Hepatocyte (in vitro differentiated cells): ENCODE measurements at regions not wholly inside any gene's neighbourhood (a gene's known extent, or its start where the extent isn't known, plus 50 kb on each side); places are given as distances from the start of the nearest gene placed in this dataset.

ENCODE experiments used
- DNase-seq: peaks from one replicate; pipeline ENCODE4 v3.0.0-alpha.2; 2016; ENCODE audit warnings: low spot score
- H2AFZ ChIP-seq: fragments of 200-600 bp; sonication (generic); 2 replicates; pipeline ENCODE4 v1.6.0; 2016; ENCODE audit warnings: antibody characterized with exemption, mild to moderate bottlenecking
- H3K27ac ChIP-seq: fragments of 200-600 bp; sonication (generic); 2 replicates; pipeline ENCODE4 v1.5.1; 2016; ENCODE audit warnings: mild to moderate bottlenecking
- H3K27me3 ChIP-seq: fragments of 200-600 bp; sonication (generic); 2 replicates; pipeline ENCODE4 v1.6.1; 2016
- H3K36me3 ChIP-seq: fragments of 200-600 bp; sonication (generic); replicated peaks from 2 replicates; pipeline ENCODE4 v1.5.1; 2016; ENCODE audit warnings: low read depth; ENCODE audit not compliant: insufficient read depth
- H3K4me1 ChIP-seq: fragments of 200-600 bp; sonication (generic); 2 replicates; pipeline ENCODE4 v1.5.1; 2016; ENCODE audit warnings: mild to moderate bottlenecking, moderate library complexity; ENCODE audit not compliant: insufficient read depth
- H3K4me2 ChIP-seq: fragments of 200-600 bp; sonication (generic); 2 replicates; pipeline ENCODE4 v1.6.0; 2016
- H3K4me3 ChIP-seq: fragments of 200-600 bp; sonication (generic); 2 replicates; pipeline ENCODE4 v1.5.1; 2016; ENCODE audit warnings: mild to moderate bottlenecking
- H3K79me2 ChIP-seq: fragments of 200-600 bp; sonication (generic); 2 replicates; pipeline ENCODE4 v1.6.0; 2017; ENCODE audit warnings: mild to moderate bottlenecking
- H3K9me2 ChIP-seq: fragments of 200-600 bp; sonication (generic); replicated peaks from 2 replicates; pipeline ENCODE4 v1.6.0; 2017; ENCODE audit warnings: mild to moderate bottlenecking; ENCODE audit not compliant: insufficient read depth
- H3K9me3 ChIP-seq: fragments of 200-600 bp; sonication (generic); 2 replicates; pipeline ENCODE4 v1.5.1; 2016; ENCODE audit warnings: low read depth, mild to moderate bottlenecking
- H4K20me1 ChIP-seq: fragments of 200-600 bp; sonication (generic); 2 replicates; pipeline ENCODE4 v1.6.0; 2016; ENCODE audit warnings: mild to moderate bottlenecking; ENCODE audit not compliant: insufficient read depth, poor library complexity, severe bottlenecking
- CTCF ChIP-seq: fragments of 200-600 bp; sonication (generic); IDR thresholded peaks from 2 replicates; pipeline ENCODE4 v1.5.1; 2016; ENCODE audit warnings: antibody characterized with exemption, mild to moderate bottlenecking; ENCODE audit not compliant: poor library complexity
- EZH2 ChIP-seq: fragments of 200-600 bp; sonication (generic); IDR thresholded peaks from 2 replicates; pipeline ENCODE4 v1.6.1; 2016; ENCODE audit warnings: antibody characterized with exemption, mild to moderate bottlenecking, borderline replicate concordance
- EZH2phosphoT487 ChIP-seq: fragments of 200-600 bp; sonication (generic); IDR thresholded peaks from one replicate; pipeline ENCODE4 v1.6.1; 2018; ENCODE audit warnings: antibody characterized with exemption, mild to moderate bottlenecking, low read depth, moderate library complexity; ENCODE audit not compliant: unreplicated experiment, severe bottlenecking
- WGBS: methylation state at CpG from one replicate; pipeline ENCODE4 v1.1.6; 2016; ENCODE audit warnings: low lambda C conversion rate; ENCODE audit errors: missing lambda C conversion rate; 5-methylcytosine and 5-hydroxymethylcytosine counted together

GRCh38 chr5:4089087-4089486, 493.5 kb downstream of the IRX1 start:
- H3K36me3 ChIP-seq: no peaks in the 10 kb centered on the region
- H3K27me3 ChIP-seq: no peaks in the 10 kb centered on the region
- H3K79me2 ChIP-seq: no peaks in the 10 kb centered on the region
- H3K4me1 ChIP-seq: no peaks in the 10 kb centered on the region
- H3K9me3 ChIP-seq: no peaks in the 10 kb centered on the region
- H2AFZ ChIP-seq: no peak overlapping the region
- no peak overlapping the region for H3K4me3 ChIP-seq
- H3K9me2 ChIP-seq: no peaks in the 10 kb centered on the region
- H4K20me1 ChIP-seq: no peaks in the 10 kb centered on the region
- TF ChIP-seq CTCF (no peak), EZH2phosphoT487 (no peak), EZH2 (no peak)
- H3K4me2 ChIP-seq: no peak overlapping the region
- no peak overlapping the region for H3K27ac ChIP-seq
- 86% methylated on average over 1 of the region's 1 CpG for WGBS
- DNase-seq: no peak

- Histone ChIP-seq H3K4me2 (no peak overlapping the region), H3K9me3 (no peaks in the 10 kb centered on the region), H3K27ac (no peak overlapping the region), H3K9me2 (no peaks in the 10 kb centered on the region), H2AFZ (no peak overlapping the region), H3K4me1 (no peaks in the 10 kb centered on the region), H3K79me2 (no peaks in the 10 kb centered on the region), H3K4me3 (no peak overlapping the region), H4K20me1 (no peaks in the 10 kb centered on the region), H3K27me3 (no peaks in the 10 kb centered on the region), H3K36me3 (no peaks in the 10 kb centered on the region)
- TF ChIP-seq CTCF (no peak), EZH2 (no peak), EZH2phosphoT487 (no peak)
- WGBS: 92% methylated on average over 15 of the region's 15 CpGs
- no peak for DNase-seq
Observed at GRCh38 chr5:4093236-4093635, 497.6 kb downstream of the IRX1 start.

- Histone ChIP-seq H2AFZ (no peak overlapping the region), H3K9me2 (no peaks in the 10 kb centered on the region), H3K27ac (no peak overlapping the region), H3K4me1 (no peaks in the 10 kb centered on the region), H3K9me3 (no peaks in the 10 kb centered on the region), H4K20me1 (no peaks in the 10 kb centered on the region), H3K36me3 (no peaks in the 10 kb centered on the region), H3K27me3 (no peaks in the 10 kb centered on the region), H3K4me3 (no peak overlapping the region), H3K79me2 (no peaks in the 10 kb centered on the region), H3K4me2 (no peak overlapping the region)
- TF ChIP-seq CTCF: no peak
- no peak for TF ChIP-seq EZH2phosphoT487
- no peak for TF ChIP-seq EZH2
- no peak for DNase-seq
- WGBS: 76% methylated on average over 4 of the region's 4 CpGs
Observed at GRCh38 chr5:4093970-4094369, 498.3 kb downstream of the IRX1 start.

DNA sequence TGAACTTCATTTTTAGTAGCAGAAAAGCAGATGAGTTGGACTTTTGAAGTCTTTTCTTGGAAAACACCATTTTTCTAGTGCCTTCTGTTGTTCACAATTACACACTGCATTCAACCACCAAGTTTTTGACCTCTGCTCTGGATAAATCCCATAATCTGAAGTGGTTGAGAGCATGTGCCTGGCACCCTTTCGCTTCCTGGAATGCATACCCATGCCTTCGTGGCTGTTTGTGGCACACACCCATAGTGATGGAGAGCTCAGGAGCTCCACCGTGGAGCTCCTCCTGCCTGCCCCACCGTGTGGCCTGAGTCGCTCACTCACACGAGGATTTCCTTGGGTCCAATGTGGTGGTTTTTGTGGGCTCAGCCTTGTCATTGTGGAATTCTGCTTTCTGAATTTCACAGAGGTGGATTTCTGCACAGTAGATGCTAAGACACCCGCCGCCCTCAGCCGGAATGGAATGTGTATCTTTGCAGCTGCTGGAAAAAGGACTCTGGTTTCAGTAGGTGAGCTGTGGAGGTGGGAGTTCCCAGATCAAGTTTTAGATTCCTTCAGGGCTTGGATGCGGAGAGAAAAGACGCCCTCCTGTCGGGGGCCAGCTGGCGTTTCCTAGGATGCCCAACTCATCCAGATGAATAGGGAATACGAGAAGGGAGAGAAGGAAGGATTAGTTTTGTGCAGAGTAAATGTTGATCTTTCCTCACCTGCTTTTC, 500.4 kb downstream of the IRX1 start:
- no peak for DNase-seq
- Histone ChIP-seq H3K4me1 (no peaks in the 10 kb centered on the region), H3K4me2 (no peak overlapping the region), H3K9me2 (no peaks in the 10 kb centered on the region), H3K4me3 (no peak overlapping the region), H3K36me3 (no peaks in the 10 kb centered on the region), H4K20me1 (no peaks in the 10 kb centered on the region), H3K79me2 (no peaks in the 10 kb centered on the region), H3K27me3 (no peaks in the 10 kb centered on the region), H2AFZ (no peak overlapping the region), H3K27ac (no peak overlapping the region), H3K9me3 (no peaks in the 10 kb centered on the region)
- WGBS: 75% methylated on average over 14 of the region's 14 CpGs
- TF ChIP-seq CTCF (no peak), EZH2phosphoT487 (no peak), EZH2 (no peak)
